ES-I3 (cell line): ENCODE measurements at regions not wholly inside any gene's neighbourhood (a gene's known extent, or its start where the extent isn't known, plus 50 kb on each side); places are given as distances from the start of the nearest gene placed in this dataset.
"Not testable (repeated sequence)": the region's sequence is repeated elsewhere in the genome, so short reads cannot be mapped to it uniquely, and the experiment has no call there.

Experiments used
- H3K36me3 ChIP-seq: 2 replicates; pipeline ENCODE4 v1.6.1; 2013; ENCODE audit warnings: mild to moderate bottlenecking, low read length, control low read depth, moderate library complexity; ENCODE audit not compliant: insufficient read depth
- H3K4me1 ChIP-seq: 2 replicates; pipeline ENCODE4 v1.6.1; 2013; ENCODE audit warnings: mild to moderate bottlenecking, control low read depth, low read length; ENCODE audit not compliant: insufficient read depth
- H3K9ac ChIP-seq: 2 replicates; pipeline ENCODE4 v1.6.1; 2013; ENCODE audit warnings: low read depth, mild to moderate bottlenecking, low read length, moderate library complexity
- H3K9me3 ChIP-seq: 2 replicates; pipeline ENCODE4 v1.6.1; 2013; ENCODE audit warnings: mild to moderate bottlenecking, low read length, moderate library complexity; ENCODE audit not compliant: control insufficient read depth, insufficient read depth

- Histone ChIP-seq H3K4me1 (peaks cover 8% of the 10 kb centered on the region), H3K9me3 (no peaks in the 10 kb centered on the region), H3K9ac (no peak overlapping the region), H3K36me3 (no peaks in the 10 kb centered on the region)
Measured at GRCh38 chr16:60271025-60271771, 1537.1 kb upstream of the GOT2 start.

- no peaks in the 10 kb centered on the region for H3K36me3 ChIP-seq
Measured at GRCh38 chr16:60261425-60261824, 1527.3 kb upstream of the GOT2 start.

GRCh38 chr16:60259956-60260355 is 1525.8 kb upstream of the GOT2 start:
- H3K4me1 ChIP-seq, result no peaks in the 10 kb centered on the region

More at GRCh38 chr16:60261425-60261824, 1527.3 kb upstream of the GOT2 start:
- H3K9me3 ChIP-seq, result no peaks in the 10 kb centered on the region
- H3K9ac ChIP-seq, result no peak overlapping the region
- H3K4me1 ChIP-seq, result no peaks in the 10 kb centered on the region

GRCh38 chr16:60246086-60246485 is 1512.0 kb upstream of the GOT2 start:
- Histone ChIP-seq H3K4me1 (no peaks in the 10 kb centered on the region), H3K9me3 (no peaks in the 10 kb centered on the region), H3K9ac (no peak overlapping the region), H3K36me3 (no peaks in the 10 kb centered on the region)

More at GRCh38 chr16:60259956-60260355, 1525.8 kb upstream of the GOT2 start:
- Histone ChIP-seq H3K9ac (no peak overlapping the region), H3K9me3 (no peaks in the 10 kb centered on the region), H3K36me3 (no peaks in the 10 kb centered on the region)

- H3K9me3 ChIP-seq, result no peaks in the 10 kb centered on the region
- no peaks in the 10 kb centered on the region for H3K36me3 ChIP-seq
- H3K9ac ChIP-seq, result no peak overlapping the region
- H3K4me1 ChIP-seq, result no peaks in the 10 kb centered on the region
Measured at GRCh38 chr16:60241671-60242070, 1507.6 kb upstream of the GOT2 start.

GRCh38 chr16:60230666-60231065 is 1496.5 kb upstream of the GOT2 start:
- H3K4me1 ChIP-seq, result no peaks in the 10 kb centered on the region
- H3K9me3 ChIP-seq, result no peaks in the 10 kb centered on the region
- H3K36me3 ChIP-seq, result no peaks in the 10 kb centered on the region
- H3K9ac ChIP-seq, result no peak overlapping the region

GRCh38 chr16:60225541-60225940 is 1491.4 kb upstream of the GOT2 start:
- H3K4me1 ChIP-seq, result no peaks in the 10 kb centered on the region
- H3K9me3 ChIP-seq, result no peaks in the 10 kb centered on the region; the same call in 1 of the 2 replicates
- no peak overlapping the region for H3K9ac ChIP-seq
- 0 out of 2 replicates have a peak, but pooled peaks cover under 1% of the 10 kb centered on the region for H3K36me3 ChIP-seq

GRCh38 chr16:60217787-60218186 is 1483.7 kb upstream of the GOT2 start:
- Histone ChIP-seq H3K9me3 (no peaks in the 10 kb centered on the region; the same call in none of the 2 replicates), H3K9ac (no peak overlapping the region), H3K4me1 (peaks cover 11% of the 10 kb centered on the region), H3K36me3 (0 out of 2 replicates have a peak, but pooled peaks cover 3% of the 10 kb centered on the region)

GRCh38 chr16:60214311-60214710 is 1480.2 kb upstream of the GOT2 start:
- H3K9ac ChIP-seq, result no peak overlapping the region
- peaks cover 11% of the 10 kb centered on the region for H3K4me1 ChIP-seq
- H3K9me3 ChIP-seq, result no peaks in the 10 kb centered on the region
- H3K36me3 ChIP-seq, result no peaks in the 10 kb centered on the region

- Histone ChIP-seq H3K36me3 (no peaks in the 10 kb centered on the region), H3K9me3 (no peaks in the 10 kb centered on the region), H3K4me1 (peaks cover 16% of the 10 kb centered on the region), H3K9ac (no peak overlapping the region)
Measured at GRCh38 chr16:60206516-60206915, 1472.4 kb upstream of the GOT2 start.

GRCh38 chr16:60204181-60204580 is 1470.1 kb upstream of the GOT2 start:
- Histone ChIP-seq H3K9me3 (no peaks in the 10 kb centered on the region), H3K36me3 (no peaks in the 10 kb centered on the region), H3K9ac (no peak overlapping the region), H3K4me1 (peaks cover 25% of the 10 kb centered on the region)

GRCh38 chr16:60203525-60204124 is 1469.5 kb upstream of the GOT2 start:
- no peaks in the 10 kb centered on the region for H3K9me3 ChIP-seq
- H3K9ac ChIP-seq, result no peak overlapping the region
- H3K36me3 ChIP-seq, result no peaks in the 10 kb centered on the region
- peaks cover 29% of the 10 kb centered on the region for H3K4me1 ChIP-seq

- not testable (repeated sequence) for H3K36me3 ChIP-seq, H3K9me3 ChIP-seq, H3K9ac ChIP-seq
- H3K4me1 ChIP-seq, result peaks cover 23% of the 10 kb centered on the region; the same call in 1 of the 2 replicates
Measured at GRCh38 chr16:60200729-60201128, 1466.6 kb upstream of the GOT2 start.

- Histone ChIP-seq H3K36me3 (no peaks in the 10 kb centered on the region), H3K9me3 (no peaks in the 10 kb centered on the region), H3K9ac (no peak overlapping the region), H3K4me1 (peaks cover 20% of the 10 kb centered on the region; the same call in 1 of the 2 replicates)
Measured at GRCh38 chr16:60200161-60200560, 1466.0 kb upstream of the GOT2 start.

GRCh38 chr16:60199150-60199549 is 1465.0 kb upstream of the GOT2 start:
- H3K9me3 ChIP-seq, result no peaks in the 10 kb centered on the region
- no peaks in the 10 kb centered on the region for H3K36me3 ChIP-seq
- no peak overlapping the region for H3K9ac ChIP-seq
- peaks cover 20% of the 10 kb centered on the region; the same call in 1 of the 2 replicates for H3K4me1 ChIP-seq
